GM19240 (cell line): ENCODE measurements at regions not wholly inside any gene's neighbourhood (a gene's known extent, or its start where the extent isn't known, plus 50 kb on each side); places are given as distances from the start of the nearest gene placed in this dataset.

ENCODE experiments used
- DNase-seq: peaks from one replicate; pipeline ENCODE4 v3.0.0; 2011; ENCODE audit warnings: low spot score; ENCODE audit not compliant: insufficient read length

- DNase-seq, result no peak
These were observed 118.1 kb downstream of the ZNF621 start for GRCh38 chr3:40642812-40643211.

GRCh38 chr3:40645883-40646282 is 121.1 kb downstream of the ZNF621 start:
- DNase-seq, result no peak

GRCh38 chr3:40649346-40649745 is 124.6 kb downstream of the ZNF621 start:
- DNase-seq, result no peak

GRCh38 chr3:40652072-40652471 is 127.3 kb downstream of the ZNF621 start:
- no peak for DNase-seq

GRCh38 chr3:40653001-40653400 is 128.2 kb downstream of the ZNF621 start:
- DNase-seq, result no peak

- no peak for DNase-seq
These were observed 129.1 kb downstream of the ZNF621 start for GRCh38 chr3:40653878-40654277.

- DNase-seq, result no peak
These were observed 130.8 kb downstream of the ZNF621 start for GRCh38 chr3:40655551-40655950.

- no peak for DNase-seq
These were observed 132.9 kb downstream of the ZNF621 start for GRCh38 chr3:40657623-40658022.

GRCh38 chr3:40658305-40658704 is 133.5 kb downstream of the ZNF621 start:
- DNase-seq, result no peak

- no peak for DNase-seq
These were observed 135.8 kb downstream of the ZNF621 start for GRCh38 chr3:40660554-40660953.

- DNase-seq, result no peak
These were observed 136.5 kb downstream of the ZNF621 start for GRCh38 chr3:40661284-40661683.

GRCh38 chr3:40663280-40663679 is 138.5 kb downstream of the ZNF621 start:
- DNase-seq, result no peak

- DNase-seq, result no peak
These were observed 144.4 kb downstream of the ZNF621 start for GRCh38 chr3:40669176-40669575.

- DNase-seq, result no peak
These were observed 148.1 kb downstream of the ZNF621 start for GRCh38 chr3:40672861-40673260.

- DNase-seq, result no peak
These were observed 152.6 kb downstream of the ZNF621 start for GRCh38 chr3:40677321-40677720.

- no peak for DNase-seq
These were observed 153.0 kb downstream of the ZNF621 start for GRCh38 chr3:40677749-40678148.

GRCh38 chr3:40679290-40679689 is 154.5 kb downstream of the ZNF621 start:
- no peak for DNase-seq

GRCh38 chr3:40680685-40681657 is 156.2 kb downstream of the ZNF621 start:
- no peak for DNase-seq

GRCh38 chr3:40681658-40682055 is 156.9 kb downstream of the ZNF621 start:
- no peak for DNase-seq

- DNase-seq, result no peak
These were observed 165.1 kb downstream of the ZNF621 start for GRCh38 chr3:40689837-40690236.

GRCh38 chr3:40690749-40691451 is 166.1 kb downstream of the ZNF621 start:
- DNase-seq, result no peak

GRCh38 chr3:40691452-40691861 is 166.7 kb downstream of the ZNF621 start:
- DNase-seq, result no peak
